ENCODE measurements at regions not wholly inside any gene's neighbourhood (a gene's known extent, or its start where the extent isn't known, plus 50 kb on each side); places are given as distances from the start of the nearest gene placed in this dataset.

DNA sequence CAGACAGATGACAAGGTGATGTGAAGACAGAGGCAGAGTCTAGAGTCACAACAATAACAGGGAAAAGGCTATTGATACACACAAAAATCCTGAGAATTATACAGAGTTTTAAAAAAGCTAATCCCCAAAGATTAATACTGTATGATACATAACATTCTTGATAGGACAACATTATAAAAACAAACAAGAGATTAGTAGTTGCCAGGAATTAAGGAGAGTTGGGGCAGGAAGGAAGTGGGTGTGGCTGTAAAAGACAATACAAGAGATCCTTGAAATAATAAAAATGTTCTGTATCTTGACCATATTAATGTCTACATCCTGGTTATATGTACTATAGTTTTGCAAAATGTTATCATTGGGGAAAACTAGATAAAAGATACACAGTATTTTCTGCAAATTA is 309.5 kb upstream of the PMFBP1 start:
- Mint-ChIP-seq H3K4me3 (no peak overlapping the region), H3K27ac (no peak overlapping the region), H3K36me3 (ENCODE audit: low read depth) (peaks cover 4% of the 10 kb centered on the region), H3K9me3 (no peaks in the 10 kb centered on the region), H3K27me3 (ENCODE audit: low read depth) (no peaks in the 10 kb centered on the region), H3K4me1 (no peaks in the 10 kb centered on the region)
- TF ChIP-seq, protein P1, sequence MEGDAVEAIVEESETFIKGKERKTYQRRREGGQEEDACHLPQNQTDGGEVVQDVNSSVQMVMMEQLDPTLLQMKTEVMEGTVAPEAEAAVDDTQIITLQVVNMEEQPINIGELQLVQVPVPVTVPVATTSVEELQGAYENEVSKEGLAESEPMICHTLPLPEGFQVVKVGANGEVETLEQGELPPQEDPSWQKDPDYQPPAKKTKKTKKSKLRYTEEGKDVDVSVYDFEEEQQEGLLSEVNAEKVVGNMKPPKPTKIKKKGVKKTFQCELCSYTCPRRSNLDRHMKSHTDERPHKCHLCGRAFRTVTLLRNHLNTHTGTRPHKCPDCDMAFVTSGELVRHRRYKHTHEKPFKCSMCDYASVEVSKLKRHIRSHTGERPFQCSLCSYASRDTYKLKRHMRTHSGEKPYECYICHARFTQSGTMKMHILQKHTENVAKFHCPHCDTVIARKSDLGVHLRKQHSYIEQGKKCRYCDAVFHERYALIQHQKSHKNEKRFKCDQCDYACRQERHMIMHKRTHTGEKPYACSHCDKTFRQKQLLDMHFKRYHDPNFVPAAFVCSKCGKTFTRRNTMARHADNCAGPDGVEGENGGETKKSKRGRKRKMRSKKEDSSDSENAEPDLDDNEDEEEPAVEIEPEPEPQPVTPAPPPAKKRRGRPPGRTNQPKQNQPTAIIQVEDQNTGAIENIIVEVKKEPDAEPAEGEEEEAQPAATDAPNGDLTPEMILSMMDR (IDR thresholded peaks at IDR 0.05; ENCODE audit: unreplicated experiment in 3 of 3), result no peak

GRCh38 chr16:72480911-72481310 is 309.0 kb upstream of the PMFBP1 start:
- Mint-ChIP-seq H3K27ac (no peak overlapping the region), H3K36me3 (ENCODE audit: low read depth) (peaks cover 4% of the 10 kb centered on the region), H3K4me1 (no peaks in the 10 kb centered on the region), H3K27me3 (ENCODE audit: low read depth) (no peaks in the 10 kb centered on the region), H3K9me3 (no peaks in the 10 kb centered on the region), H3K4me3 (no peak overlapping the region)
- TF ChIP-seq, protein P1 (IDR thresholded peaks at IDR 0.05; ENCODE audit: unreplicated experiment in 3 of 3), result no peak

DNA sequence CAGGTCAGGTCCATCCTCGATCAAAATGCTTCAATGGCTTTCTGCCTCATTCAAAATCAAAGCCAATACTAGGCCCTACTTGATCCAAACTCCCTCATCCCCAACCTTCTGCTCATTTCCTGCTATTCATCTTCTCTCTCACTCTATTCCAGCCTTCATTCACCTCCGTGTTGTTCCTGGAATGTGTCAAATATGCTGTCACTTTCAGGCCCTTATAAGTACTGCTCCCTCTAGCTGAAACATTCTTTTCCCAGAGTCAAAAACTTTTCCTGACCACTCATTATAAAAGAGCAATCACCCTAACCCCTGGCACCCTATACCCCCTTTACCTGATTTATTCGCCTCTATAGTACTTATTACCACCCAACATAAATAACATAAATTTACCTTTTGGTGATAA is 303.7 kb upstream of the PMFBP1 start:
- H3K36me3 Mint-ChIP-seq (ENCODE audit: low read depth), result peaks cover 4% of the 10 kb centered on the region
- no peaks in the 10 kb centered on the region for H3K4me1 Mint-ChIP-seq
- H3K27me3 Mint-ChIP-seq (ENCODE audit: low read depth), result no peaks in the 10 kb centered on the region
- no peaks in the 10 kb centered on the region for H3K9me3 Mint-ChIP-seq
- no peak overlapping the region for H3K4me3 Mint-ChIP-seq
- H3K27ac Mint-ChIP-seq, result no peak overlapping the region
- TF ChIP-seq, protein P1 (IDR thresholded peaks at IDR 0.05; ENCODE audit: unreplicated experiment in 3 of 3), result no peak

DNA sequence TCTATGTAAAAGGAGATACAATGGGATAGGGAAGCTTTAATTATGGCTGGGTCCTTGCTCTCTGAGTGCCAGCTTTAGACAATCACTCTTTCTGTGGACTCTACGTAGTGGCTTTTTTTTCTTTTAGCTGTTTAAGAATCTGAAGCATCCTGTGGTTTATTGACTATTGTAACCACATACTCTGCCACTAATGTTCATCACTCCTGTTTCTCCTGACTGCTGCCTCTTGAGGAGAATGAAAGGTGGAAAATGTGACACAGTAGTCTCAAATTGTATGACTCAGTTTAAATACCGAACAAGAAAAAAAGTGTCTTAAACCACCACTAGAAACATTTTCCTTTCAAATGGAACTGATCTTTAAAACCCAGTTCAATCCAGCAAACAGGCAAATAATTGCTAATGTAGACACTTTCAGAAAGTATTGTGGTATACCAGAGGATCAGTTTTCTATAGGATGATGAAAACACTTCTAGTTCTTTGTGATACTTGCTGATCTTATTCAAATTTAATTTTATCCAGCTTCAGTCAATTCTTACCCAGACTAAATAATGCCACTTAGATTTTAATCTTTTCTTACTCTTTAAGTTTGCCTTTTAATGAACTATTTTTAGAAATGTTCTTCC is 302.7 kb upstream of the PMFBP1 start:
- TF ChIP-seq, protein P1 (IDR thresholded peaks at IDR 0.05; ENCODE audit: unreplicated experiment in 3 of 3), result no peak

GRCh38 chr16:72473631-72474030 is 301.7 kb upstream of the PMFBP1 start:
- Mint-ChIP-seq H3K4me1 (no peaks in the 10 kb centered on the region), H3K4me3 (no peak overlapping the region), H3K27me3 (ENCODE audit: low read depth) (no peaks in the 10 kb centered on the region), H3K9me3 (no peaks in the 10 kb centered on the region), H3K36me3 (ENCODE audit: low read depth) (peaks cover 4% of the 10 kb centered on the region), H3K27ac (no peak overlapping the region)
- TF ChIP-seq, protein P1 (IDR thresholded peaks at IDR 0.05; ENCODE audit: unreplicated experiment in 3 of 3), result no peak

More for the DNA sequence above, 302.7 kb upstream of the PMFBP1 start:
- Mint-ChIP-seq H3K27ac (no peak overlapping the region), H3K4me1 (no peaks in the 10 kb centered on the region), H3K4me3 (no peak overlapping the region), H3K9me3 (no peaks in the 10 kb centered on the region), H3K36me3 (ENCODE audit: low read depth) (peaks cover 4% of the 10 kb centered on the region), H3K27me3 (ENCODE audit: low read depth) (no peaks in the 10 kb centered on the region)

DNA sequence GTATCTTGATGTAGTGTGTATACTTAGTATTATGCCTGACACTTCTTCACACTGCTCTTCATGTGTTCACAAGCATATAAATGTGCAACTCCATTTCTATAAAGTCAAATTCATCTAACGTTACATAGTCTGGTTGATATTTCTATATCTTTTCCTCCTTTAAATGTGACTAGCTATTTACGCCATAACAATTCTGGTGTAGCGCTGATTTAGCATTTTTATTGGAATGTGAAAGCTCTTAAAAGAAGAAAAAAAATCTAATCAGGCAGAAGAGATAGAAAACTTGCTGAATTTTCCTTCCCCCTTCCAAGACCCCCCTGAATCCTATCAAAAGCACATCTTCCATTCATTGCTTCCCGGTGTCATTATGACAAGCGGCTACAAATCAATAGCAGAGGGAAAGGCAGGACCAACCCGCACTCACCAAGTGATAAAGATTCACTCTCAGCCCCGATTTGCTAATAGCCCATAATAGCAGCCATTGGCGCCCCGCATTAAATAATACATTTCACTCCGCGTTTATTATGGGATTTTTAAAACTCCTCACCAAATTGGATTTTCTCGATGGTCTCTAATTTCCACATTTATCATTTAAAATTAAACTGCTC is 299.5 kb upstream of the PMFBP1 start:
- H3K4me3 Mint-ChIP-seq, result no peak overlapping the region
- H3K27me3 Mint-ChIP-seq (ENCODE audit: low read depth), result no peaks in the 10 kb centered on the region
- no peak overlapping the region for H3K27ac Mint-ChIP-seq
- no peaks in the 10 kb centered on the region for H3K4me1 Mint-ChIP-seq
- TF ChIP-seq, protein P1 (IDR thresholded peaks at IDR 0.05; ENCODE audit: unreplicated experiment in 3 of 3), result no peak
- no peaks in the 10 kb centered on the region for H3K36me3 Mint-ChIP-seq (ENCODE audit: low read depth)
- no peaks in the 10 kb centered on the region for H3K9me3 Mint-ChIP-seq

Data from nephron (organoid).